ENCODE measurements at regions not wholly inside any gene's neighbourhood (a gene's known extent, or its start where the extent isn't known, plus 50 kb on each side); places are given as distances from the start of the nearest gene placed in this dataset.
"Not testable (repeated sequence)": the region's sequence is repeated elsewhere in the genome, so short reads cannot be mapped to it uniquely, and the experiment has no call there.

DNA sequence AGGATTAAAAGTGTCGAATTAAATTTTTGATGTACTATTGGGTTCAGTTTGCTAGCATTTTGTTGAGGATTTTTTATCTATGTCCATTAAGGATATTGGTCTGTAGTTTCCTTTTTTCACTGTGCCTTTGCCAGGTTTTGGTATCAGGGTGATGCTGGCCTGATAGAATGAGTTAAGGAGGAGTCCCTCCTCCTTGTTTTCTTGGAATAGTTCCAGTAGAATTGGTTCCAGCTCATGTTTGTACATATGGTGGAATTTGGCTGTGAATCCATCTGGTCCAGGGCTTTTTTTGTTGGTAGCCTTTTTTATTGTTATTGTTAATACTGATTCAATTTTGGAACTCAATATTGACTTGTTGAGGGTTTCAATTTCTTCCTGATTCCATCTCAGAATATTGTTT lies 141.8 kb downstream of the SIM1 start:
- DNase-seq, result no peak

DNA sequence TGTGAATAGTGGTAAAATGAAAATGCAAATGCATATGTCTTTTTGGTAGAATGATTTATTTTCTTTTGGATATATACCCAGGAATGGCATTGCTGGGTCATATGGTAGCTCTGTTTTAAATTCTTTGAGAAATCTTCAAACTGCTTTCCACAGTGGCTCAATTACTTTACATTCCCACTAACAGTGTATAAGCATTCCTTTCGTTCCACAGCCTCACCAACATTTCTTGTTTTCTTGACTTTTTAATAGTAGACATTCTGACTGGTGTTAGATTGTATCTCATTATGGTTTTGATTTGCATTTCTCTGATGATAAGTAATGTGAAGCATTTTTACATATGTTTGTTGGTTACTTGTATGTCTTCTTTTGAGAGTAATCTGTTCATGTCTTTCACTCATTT lies 144.0 kb downstream of the SIM1 start:
- no peak for DNase-seq

DNA sequence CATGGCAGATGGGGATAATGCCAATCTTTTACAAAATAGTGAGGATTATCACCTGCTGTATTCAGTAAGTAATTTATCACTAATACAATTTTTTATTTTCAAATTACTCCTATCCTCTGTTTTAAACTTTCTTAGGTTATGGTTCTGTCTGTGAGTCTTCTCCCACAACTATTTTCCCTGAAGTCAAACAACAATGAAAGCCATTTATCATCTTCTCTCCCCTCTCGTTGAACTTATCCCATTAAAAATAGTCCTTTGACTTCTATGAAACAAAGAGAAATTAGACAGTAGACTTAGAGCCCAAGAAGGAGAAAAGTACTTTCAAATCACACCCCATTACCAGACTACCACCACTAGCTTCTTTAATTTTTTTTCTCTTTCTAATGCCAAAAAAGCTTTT lies 147.7 kb downstream of the SIM1 start:
- no peak for DNase-seq

DNA sequence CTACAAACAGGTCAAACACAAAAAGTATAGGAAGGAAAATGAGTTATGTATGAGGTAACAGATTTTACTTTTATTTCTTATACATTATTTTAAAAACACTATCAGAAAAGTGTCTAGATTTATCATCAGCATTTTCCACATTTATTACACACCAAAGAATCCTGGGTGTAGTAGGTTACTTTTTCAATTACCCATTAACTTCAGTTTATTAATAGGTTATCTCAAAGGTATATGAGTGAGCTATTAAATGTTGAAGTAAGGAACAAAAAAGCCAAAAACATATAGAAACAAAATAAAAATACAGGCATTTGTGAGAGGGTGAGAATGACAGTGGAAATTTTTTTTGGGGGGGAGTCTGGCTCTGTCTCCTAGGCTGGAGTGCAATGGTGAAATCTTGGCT lies 150.5 kb downstream of the SIM1 start:
- no peak for DNase-seq

DNA sequence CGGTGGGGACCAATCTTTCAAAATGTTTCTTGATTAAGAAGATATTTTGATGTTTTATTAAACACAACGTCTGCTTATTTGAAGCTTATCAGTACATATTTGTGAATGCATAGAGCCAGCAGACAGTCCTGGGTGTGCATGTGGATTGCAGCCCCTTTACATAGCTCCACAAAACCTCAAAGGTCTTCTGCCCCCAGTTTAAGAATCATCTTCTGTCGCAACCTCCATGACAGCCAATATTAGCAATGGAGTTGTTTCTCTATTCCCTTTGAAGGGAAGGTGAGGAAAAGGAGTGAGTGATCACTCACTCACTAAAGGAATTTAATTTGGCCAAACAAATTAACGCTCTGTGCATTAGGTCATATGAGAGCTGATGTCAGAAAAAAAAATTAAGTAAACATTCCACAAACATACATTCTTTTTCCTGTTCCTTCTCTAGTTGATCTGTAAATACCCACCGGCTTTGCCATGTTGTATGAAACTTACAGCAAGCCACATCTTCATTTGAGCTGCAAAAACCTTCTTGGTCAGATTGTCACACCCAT lies 152.9 kb downstream of the SIM1 start:
- no peak for DNase-seq

DNA sequence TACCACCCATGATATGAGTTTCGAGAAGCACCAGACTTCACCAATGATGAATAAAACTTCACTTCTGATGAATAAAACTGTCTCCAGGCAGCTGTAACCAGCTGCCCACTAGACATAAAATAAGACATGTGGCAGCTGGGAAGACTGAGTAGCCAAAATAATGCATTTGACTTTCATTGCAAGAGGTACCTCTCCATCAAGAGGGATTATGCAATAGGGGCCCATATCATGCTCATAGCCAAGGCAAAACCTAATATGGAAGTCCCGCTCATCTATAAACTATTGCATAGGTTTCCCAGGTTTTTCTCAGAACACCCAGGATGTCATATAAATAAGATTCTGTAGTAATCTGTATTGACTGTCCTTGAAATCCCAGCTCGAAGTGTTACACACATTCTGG lies 155.5 kb downstream of the SIM1 start:
- DNase-seq, result no peak

DNA sequence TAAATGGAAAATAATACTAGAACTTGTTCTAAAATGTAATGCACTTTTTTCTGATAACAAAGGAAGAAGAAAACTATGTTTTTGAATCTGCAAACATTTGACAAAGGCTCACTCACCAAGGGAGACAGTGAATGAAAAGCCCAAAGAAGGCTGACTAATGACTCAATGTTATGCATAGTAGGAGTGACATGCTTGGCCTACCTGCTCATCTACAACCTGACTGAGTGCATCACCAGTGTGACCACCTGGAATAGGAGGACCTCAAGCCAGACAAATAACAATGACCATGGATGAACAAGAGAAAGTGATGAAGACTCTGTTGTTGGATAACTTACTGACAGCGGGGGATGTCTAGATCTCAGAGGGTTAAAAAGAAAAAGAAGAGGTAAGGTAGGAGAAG lies 157.2 kb downstream of the SIM1 start:
- no peak for DNase-seq

DNA sequence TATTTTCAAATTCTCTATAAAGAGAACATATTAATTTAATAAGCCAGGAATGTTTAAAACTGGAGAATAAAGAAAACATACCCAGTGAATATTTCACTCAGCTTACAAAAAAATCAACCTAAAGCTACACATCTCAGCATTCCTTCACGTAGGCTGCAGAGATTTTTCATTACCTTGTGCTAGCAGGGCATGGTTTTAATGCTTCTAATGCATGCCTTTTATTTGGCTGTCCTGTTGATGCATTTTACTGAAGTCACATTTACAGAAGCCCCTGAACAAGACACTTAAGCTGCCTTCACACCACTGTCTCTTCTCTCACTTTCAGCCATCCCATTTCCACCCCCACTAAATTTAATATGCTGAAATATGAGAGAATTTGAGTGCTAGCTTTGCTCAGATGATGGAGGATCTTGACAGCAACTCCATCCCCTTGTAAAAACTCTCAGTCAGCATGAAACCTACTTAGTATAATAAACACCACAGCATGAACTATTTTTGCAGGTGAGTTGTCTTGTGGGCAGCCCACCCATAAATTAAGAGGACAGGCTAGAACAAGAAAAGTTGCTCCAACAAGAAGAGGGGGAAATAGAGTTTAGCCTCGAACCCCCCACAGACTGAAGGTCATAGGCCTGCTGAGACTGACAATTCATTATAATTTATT lies 159.4 kb downstream of the SIM1 start:
- DNase-seq, result no peak

DNA sequence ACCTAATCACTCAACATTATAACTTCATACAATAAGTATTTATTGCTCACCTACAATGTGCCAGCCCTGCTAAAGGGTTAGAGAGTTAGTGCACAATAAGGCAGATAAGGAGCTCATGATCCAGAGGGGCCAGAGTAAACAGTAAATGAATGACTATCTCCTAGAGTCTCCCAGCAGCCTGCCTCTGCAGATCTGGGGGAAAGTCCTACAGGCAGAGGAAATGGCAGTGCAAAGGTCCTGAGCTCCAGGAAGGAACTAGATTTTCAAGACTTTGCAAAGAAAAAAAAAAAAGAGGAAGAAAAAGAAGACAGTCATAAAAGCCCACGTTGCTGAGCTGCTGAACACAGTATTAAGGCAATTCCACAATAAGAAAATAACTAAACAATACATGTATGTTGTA lies 160.1 kb downstream of the SIM1 start:
- DNase-seq, result no peak

DNA sequence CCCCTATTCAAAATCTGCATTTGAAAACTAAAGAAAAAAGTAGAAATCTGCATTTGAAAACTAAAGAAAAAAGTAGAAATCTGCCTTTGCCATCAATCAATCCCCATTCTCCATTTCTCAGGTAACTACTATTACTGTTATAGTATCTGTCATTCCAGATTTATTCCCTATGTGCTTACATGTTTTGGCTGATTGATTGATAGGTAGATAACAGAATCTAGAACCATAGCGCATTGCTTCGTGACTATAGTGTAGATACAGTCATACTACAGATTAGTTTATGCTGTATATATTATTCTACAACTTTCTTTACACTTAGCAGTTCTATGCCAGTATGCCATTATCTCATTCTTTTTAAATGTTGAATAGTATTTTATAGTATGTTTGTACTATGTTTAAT lies 163.0 kb downstream of the SIM1 start:
- DNase-seq, result no peak

DNA sequence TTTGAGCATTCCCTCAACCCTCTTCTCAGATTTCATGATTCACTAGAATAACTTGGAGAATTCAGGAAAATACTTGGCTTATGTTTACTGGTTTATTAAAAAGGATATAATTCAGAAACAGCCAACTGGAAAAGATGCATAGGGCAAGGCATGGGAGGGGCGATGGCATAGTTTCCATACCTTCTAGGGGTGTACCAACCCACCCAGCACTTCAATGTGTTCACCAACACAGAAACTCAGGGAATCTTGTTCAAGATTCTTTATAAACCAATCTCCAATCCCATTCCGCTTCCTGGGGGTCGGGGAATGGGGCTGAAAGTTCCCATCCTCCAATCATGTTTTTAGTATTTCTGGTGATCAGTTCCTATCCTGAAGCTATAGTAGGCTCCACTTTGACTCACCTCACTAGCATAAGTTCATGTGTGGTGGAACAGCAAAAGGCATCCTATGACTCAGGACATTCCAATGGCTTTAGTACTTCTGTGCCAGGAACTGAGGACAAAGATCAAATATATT lies 164.4 kb downstream of the SIM1 start:
- no peak for DNase-seq

DNA sequence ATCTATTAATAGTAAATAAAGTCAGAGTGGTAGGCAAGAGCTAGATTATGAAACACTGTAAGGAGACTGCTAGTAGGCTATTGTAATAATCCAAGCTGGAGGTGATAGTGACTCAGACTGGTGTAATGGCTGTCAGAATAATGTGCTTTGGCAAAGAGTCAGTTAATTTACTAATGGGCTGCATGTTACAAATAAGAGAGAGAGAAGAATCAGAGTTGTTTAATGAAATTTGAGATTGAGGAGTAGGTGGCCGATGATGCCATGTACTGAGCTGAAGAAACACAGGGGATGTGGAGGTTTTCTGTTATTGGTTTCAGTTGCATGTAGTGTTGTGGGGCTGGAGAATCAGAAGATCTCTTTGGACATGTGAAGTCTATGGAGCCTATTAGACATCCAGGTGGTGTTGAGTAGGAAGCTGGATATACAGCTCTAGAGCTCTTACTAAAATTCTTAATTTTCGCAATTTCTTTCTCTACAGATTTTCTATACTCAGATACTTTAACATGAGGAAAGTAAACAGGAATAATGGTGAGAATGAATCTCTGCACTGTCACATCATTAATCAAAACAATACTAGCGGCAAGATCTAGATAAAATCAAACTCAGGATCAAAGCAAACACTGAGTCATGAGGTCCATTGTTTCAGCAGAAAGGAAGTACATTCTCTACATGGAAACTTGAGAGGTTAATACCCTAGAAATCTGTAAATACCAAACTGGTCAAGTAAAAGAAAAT lies 167.7 kb downstream of the SIM1 start:
- no peak for DNase-seq

DNA sequence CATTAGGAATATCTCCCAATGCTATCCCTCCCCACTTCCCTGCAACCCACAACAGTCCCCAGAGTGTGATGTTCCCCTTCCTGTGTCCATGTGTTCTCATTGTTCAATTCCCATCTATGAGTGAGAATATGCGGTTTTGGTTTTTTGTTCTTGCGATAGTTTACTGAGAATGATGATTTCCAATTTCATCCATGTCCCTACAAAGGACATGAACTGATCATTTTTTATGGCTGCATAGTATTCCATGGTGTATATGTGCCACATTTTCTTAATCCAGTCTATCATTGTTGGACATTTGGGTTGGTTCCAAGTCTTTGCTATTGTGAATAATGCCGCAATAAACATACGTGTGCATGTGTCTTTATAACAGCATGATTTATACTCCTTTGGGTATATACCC lies 169.5 kb downstream of the SIM1 start:
- DNase-seq, result not testable (repeated sequence)

DNA sequence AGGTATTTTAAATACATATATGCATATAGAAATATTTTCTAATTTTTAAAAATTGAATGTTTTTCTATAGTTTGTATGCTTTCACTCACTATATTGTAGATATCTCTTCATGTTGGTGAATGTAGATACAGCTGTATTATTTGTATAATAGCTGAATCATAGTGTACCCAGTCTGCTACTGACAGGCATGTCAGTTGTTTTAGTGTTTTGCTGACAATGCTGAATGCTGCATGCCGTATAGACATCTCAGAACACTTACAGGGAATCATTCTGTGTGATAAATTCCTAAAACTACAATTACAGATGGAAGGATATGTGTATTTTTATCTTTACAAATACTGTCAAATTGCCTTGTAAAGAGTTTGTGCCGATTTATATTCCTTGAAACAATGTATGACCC lies 175.4 kb downstream of the SIM1 start:
- no peak for DNase-seq

DNA sequence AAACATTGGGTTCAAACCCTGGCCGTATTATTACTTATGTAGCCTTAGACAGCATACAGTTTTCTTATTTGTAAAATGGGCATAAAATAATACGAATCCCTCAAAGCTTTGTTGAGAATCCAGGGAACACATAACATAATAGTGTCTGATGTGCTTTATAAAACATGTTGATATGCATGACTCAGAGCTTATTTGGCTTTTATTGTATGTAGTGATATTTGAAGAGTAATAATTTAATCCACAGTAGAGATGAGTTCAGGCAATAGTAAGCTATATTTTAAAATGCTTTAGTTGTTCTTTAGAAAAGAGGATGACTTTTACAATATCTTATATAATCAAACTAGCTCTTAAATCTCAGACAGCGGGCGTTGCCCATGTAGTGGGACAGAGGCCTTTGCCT lies 176.4 kb downstream of the SIM1 start:
- no peak for DNase-seq

DNA sequence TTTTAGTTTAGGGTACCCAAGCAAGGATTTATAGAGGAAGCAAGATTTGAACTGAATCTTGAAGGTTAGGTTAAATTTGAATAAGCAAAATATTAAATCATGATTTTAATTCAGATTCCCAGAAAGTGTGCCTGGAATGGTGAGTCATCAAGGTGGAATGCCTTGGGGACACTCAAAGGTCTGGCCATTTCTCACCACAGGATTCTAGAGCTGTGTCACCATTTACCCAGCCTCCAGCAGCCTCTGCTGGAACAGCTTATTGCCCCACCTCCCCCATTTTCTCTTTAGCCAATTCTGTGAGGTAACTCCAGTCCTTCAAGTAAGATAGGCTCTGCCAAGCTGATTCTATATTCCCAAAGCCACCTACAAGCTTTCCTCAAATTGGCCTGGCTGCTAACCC lies 181.4 kb downstream of the SIM1 start:
- no peak for DNase-seq

DNA sequence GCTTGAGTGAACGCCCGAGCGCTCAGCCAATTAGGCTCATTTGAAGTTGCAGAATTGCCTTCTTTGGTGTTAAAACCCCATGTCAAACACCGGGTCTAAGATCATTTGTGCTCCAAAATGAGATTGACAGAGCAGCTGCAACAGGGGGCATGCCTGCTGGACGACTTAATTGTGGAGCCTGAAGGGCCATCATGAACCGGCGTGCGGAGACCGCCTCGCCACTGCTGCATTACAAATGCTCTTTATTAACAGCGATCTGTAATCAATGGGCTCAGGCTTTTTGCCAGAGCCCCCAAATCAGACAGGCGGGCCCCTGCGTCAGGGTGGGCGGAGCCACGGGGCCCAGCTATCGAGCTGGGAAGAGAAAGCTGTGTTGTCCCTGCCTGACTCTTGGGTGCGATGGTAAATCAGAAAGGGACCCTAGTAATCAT lies 183.2 kb downstream of the SIM1 start:
- DNase-seq, result no peak

DNA sequence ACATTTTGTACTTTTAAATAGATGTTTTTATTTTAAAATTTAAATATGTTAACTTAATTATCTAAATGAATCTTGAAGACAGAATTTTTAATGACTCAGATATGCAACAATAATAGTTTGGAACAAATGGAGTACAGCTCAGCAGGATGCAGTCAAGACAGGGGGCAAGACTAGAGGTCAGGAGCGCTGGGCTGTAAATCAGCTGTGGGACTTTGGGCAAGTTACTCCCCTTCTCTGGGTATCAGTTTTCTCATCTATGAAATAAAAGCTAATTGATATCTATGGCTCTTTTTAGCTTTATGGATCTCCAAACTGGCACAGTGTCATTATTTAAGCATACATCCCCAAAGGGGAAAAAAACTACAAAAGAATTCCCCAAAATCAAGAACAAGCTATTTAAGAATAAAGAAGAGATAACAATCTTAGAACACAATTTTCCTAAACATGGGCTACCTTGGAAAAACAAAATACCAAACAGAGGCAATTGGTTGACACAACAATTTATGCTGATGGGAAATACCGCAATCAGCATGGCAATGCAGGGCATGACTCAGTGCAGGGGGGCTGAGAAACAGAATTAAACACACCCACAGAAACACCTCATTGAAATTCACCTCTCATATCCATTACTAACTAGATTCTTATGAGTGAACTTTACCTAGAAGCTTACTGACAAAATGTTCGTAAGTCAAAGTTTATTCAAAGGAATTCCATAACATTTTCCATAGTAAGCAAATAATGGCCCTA lies 188.2 kb downstream of the SIM1 start:
- DNase-seq, result no peak

DNA sequence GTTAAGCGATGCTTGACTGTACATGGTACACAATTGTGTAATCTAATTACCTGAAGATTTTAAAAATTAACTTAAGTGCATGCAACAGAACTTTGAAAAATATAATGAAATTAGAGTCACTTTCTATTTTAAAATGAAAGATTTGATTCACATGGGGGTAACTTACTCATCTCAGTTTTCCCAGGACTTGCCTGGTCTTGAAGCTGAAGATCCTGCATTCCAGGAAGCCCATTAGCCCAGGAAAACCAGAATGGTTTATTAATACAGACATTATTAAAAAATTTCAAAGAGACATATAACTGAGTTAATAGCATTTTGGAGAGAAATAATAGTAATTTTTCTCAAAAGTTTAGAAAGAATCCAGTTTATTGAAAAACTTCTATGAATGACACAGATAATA lies 190.6 kb downstream of the SIM1 start:
- DNase-seq, result no peak

DNA sequence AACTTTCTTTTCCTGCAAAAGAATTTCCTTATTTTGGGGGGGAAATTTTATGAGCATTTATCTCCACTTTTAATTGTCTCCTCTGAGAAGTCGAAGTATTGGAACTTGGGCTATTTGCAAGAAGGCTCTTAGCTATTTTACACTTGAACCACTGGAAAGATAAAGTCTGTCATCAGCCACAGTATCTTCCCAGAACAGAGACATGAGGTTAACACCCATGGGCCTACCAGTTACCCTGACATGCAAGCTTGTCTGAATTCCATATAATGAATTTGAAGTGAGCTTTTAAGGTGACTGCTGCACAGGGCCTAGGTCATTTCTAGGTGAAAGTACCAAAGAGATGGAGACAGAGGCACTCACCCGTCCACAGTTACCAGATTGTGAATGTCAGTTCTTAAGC lies 193.1 kb downstream of the SIM1 start:
- DNase-seq, result no peak

DNA sequence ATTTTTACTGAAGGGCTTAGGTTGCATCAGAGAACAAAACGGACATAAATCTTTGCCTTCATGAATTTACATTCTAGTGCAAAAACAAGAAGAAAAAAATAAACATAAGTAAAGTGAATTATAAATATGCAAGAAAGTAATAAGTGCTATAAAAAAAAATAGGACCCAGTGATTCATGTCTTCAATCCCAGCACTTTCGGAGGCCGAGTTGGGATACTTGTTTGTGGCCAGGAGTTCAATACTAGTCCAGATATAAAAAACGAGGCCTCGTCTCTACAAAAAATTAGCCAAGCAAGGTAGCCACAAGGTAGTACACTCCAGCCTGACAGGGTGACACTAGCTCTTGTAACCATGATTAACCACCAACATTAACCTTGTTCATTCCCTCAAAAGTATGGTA lies 193.5 kb downstream of the SIM1 start:
- no peak for DNase-seq

DNA sequence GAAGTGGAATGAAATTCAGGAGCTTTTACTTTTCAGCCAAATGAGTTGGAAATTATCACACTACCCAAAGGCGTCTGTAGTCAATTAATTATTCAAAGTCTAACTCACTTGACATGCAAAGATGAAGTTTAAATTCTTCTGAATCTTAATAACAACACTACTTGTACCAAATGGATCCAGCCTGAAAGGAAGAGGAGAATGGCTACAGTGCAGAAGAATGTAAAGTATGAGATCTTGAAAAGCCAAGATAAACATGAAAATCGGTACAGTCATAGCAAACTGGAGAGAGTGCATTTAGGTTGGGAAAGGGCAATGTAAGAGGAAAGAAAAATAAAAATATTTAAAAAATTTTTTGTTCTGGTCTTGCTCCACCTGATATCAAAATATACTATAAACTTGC lies 195.5 kb downstream of the SIM1 start:
- no peak for DNase-seq

DNA sequence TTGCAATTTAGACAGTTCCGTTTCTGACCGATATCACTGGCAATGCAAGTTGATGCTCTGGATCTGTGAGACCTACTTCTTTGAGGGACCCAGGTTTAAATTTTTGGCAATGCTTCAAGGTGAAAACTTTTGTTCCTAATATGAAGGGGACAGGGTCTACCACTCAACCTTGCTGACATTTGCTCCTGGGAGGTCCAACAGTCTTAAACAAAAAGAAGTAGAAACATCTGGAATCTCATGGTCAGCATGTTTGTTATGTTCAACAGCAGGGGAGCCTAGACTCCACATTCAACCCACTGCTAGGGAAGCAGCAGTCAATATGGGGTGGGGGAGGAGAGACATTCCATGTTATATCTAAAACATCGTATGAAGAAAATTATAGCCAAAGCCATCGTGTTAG lies 196.4 kb downstream of the SIM1 start:
- no peak for DNase-seq

DNA sequence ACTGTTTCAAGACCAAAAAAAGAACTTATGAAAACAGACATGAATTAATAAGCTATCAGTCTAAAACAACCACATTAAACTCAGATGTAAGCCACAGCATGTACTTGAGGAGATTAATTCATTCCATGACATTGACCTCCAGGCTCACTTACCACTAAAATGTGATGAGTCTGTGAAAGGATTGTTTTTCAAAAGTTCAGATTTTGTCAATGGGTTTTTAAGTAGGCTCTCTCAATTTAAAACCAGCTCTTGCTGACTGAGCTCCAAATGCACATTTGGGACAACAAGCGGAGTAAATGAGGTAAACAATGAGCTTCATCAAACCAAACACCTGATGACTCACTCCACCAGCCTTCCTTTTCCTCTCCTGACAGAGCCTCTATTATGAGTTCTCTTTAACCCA lies 197.0 kb downstream of the SIM1 start:
- DNase-seq, result no peak

Measured in activated CD4-positive, alpha-beta T cell treated with anti-CD3 and anti-CD28 coated beads, Interleukin-2, amount 50 U/mL, for 48 hours (primary cell).